Loucy (cell line): ENCODE measurements at regions not wholly inside any gene's neighbourhood (a gene's known extent, or its start where the extent isn't known, plus 50 kb on each side); places are given as distances from the start of the nearest gene placed in this dataset.

Experiments
- EZH2phosphoT487 ChIP-seq: fragments of 200-600 bp; IDR thresholded peaks from 2 replicates; pipeline ENCODE4 v1.6.1; 2018; ENCODE audit warnings: antibody characterized with exemption, mild to moderate bottlenecking, moderate library complexity, borderline replicate concordance
- TF ChIP-seq, protein P1 (sequence below): fragments of 200-600 bp; sonication (generic); conservative IDR thresholded peaks from 2 replicates; pipeline ENCODE4 v1.5.1; 2014; ENCODE audit warnings: mild to moderate bottlenecking, antibody characterized with exemption, low read length

DNA sequence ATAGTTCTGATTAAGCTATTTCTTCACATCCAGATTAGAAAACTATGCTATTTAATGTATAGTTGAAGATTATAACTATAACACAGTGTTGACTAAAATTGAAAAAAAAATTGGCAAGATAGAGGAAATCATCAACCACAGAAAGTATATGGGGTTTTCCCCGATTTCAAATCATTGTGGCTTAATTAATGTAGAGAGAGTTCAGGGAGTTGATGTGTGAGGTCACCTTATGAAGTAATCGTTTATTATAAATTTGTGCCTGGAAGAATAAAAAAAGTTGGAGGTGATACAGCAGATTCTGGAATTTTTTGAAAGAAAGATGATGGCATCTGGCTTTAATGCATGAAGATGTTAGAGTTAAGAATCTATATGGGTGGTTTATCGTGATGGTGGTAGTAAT, 84.3 kb downstream of the PTGS2 start:
- TF ChIP-seq, protein P1, sequence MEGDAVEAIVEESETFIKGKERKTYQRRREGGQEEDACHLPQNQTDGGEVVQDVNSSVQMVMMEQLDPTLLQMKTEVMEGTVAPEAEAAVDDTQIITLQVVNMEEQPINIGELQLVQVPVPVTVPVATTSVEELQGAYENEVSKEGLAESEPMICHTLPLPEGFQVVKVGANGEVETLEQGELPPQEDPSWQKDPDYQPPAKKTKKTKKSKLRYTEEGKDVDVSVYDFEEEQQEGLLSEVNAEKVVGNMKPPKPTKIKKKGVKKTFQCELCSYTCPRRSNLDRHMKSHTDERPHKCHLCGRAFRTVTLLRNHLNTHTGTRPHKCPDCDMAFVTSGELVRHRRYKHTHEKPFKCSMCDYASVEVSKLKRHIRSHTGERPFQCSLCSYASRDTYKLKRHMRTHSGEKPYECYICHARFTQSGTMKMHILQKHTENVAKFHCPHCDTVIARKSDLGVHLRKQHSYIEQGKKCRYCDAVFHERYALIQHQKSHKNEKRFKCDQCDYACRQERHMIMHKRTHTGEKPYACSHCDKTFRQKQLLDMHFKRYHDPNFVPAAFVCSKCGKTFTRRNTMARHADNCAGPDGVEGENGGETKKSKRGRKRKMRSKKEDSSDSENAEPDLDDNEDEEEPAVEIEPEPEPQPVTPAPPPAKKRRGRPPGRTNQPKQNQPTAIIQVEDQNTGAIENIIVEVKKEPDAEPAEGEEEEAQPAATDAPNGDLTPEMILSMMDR: no peak
- TF ChIP-seq EZH2phosphoT487: no peak
